ENCODE measurements at regions not wholly inside any gene's neighbourhood (a gene's known extent, or its start where the extent isn't known, plus 50 kb on each side); places are given as distances from the start of the nearest gene placed in this dataset.

GRCh38 chr5:2332521-2332920 lies 419.0 kb downstream of the IRX2 start:
- no peak for DNase-seq
- Histone ChIP-seq H3K9me3 (replicated peaks; ENCODE audit: insufficient read depth, low read length) (no peaks in the 10 kb centered on the region), H3K9me2 (replicated peaks; ENCODE audit: insufficient read depth, low read length) (no peaks in the 10 kb centered on the region), H3K27ac (ENCODE audit: low read length) (no peak overlapping the region), H3K9ac (ENCODE audit: low read length) (no peak overlapping the region), H4K20me1 (ENCODE audit: insufficient read depth, low read length) (no peaks in the 10 kb centered on the region), H2AFZ (ENCODE audit: low read length) (no peak overlapping the region), H3K36me3 (replicated peaks; ENCODE audit: insufficient read depth, low read length) (no peaks in the 10 kb centered on the region), H3K79me2 (ENCODE audit: low read length) (no peaks in the 10 kb centered on the region), H3K4me3 (ENCODE audit: low read length) (no peak overlapping the region), H3K27me3 (replicated peaks; ENCODE audit: insufficient read depth, low read length) (no peaks in the 10 kb centered on the region), H3F3A (ENCODE audit: insufficient read depth, low read length) (no peaks in the 10 kb centered on the region), H3K4me2 (ENCODE audit: low read depth, low read length) (no peak overlapping the region), H3K4me1 (ENCODE audit: low read length) (no peaks in the 10 kb centered on the region)
- TF ChIP-seq EZH2 (optimal IDR thresholded peaks at IDR 0.05; ENCODE audit: low read depth, low read length) (no peak), CTCF (IDR thresholded peaks at IDR 0.05; ENCODE audit: low read length) (no peak), EZH2phosphoT487 (IDR thresholded peaks at IDR 0.05; ENCODE audit: low read length) (no peak)

- Histone ChIP-seq H3K27me3 (replicated peaks; ENCODE audit: insufficient read depth, low read length) (no peaks in the 10 kb centered on the region), H3K27ac (ENCODE audit: low read length) (no peak overlapping the region), H3K79me2 (ENCODE audit: low read length) (no peaks in the 10 kb centered on the region), H3K9me3 (replicated peaks; ENCODE audit: insufficient read depth, low read length) (no peaks in the 10 kb centered on the region), H3K9ac (ENCODE audit: low read length) (no peak overlapping the region), H3K4me2 (ENCODE audit: low read depth, low read length) (no peak overlapping the region), H3K9me2 (replicated peaks; ENCODE audit: insufficient read depth, low read length) (no peaks in the 10 kb centered on the region), H3K4me3 (ENCODE audit: low read length) (no peak overlapping the region), H4K20me1 (ENCODE audit: insufficient read depth, low read length) (no peaks in the 10 kb centered on the region), H3K36me3 (replicated peaks; ENCODE audit: insufficient read depth, low read length) (no peaks in the 10 kb centered on the region), H3K4me1 (ENCODE audit: low read length) (no peaks in the 10 kb centered on the region), H3F3A (ENCODE audit: insufficient read depth, low read length) (no peaks in the 10 kb centered on the region), H2AFZ (ENCODE audit: low read length) (no peak overlapping the region)
- no peak for DNase-seq
- TF ChIP-seq EZH2phosphoT487 (IDR thresholded peaks at IDR 0.05; ENCODE audit: low read length), result no peak
- no peak for TF ChIP-seq EZH2 (optimal IDR thresholded peaks at IDR 0.05; ENCODE audit: low read depth, low read length)
- no peak for TF ChIP-seq CTCF (IDR thresholded peaks at IDR 0.05; ENCODE audit: low read length)
Measured at GRCh38 chr5:2330325-2331130, 420.9 kb downstream of the IRX2 start.

- Histone ChIP-seq H3F3A (ENCODE audit: insufficient read depth, low read length) (no peaks in the 10 kb centered on the region), H3K4me3 (ENCODE audit: low read length) (no peak overlapping the region), H3K27ac (ENCODE audit: low read length) (no peak overlapping the region), H3K79me2 (ENCODE audit: low read length) (no peaks in the 10 kb centered on the region), H3K4me2 (ENCODE audit: low read depth, low read length) (no peak overlapping the region), H3K9ac (ENCODE audit: low read length) (no peak overlapping the region), H4K20me1 (ENCODE audit: insufficient read depth, low read length) (no peaks in the 10 kb centered on the region), H3K9me3 (replicated peaks; ENCODE audit: insufficient read depth, low read length) (no peaks in the 10 kb centered on the region), H3K4me1 (ENCODE audit: low read length) (no peaks in the 10 kb centered on the region), H3K36me3 (replicated peaks; ENCODE audit: insufficient read depth, low read length) (no peaks in the 10 kb centered on the region), H3K27me3 (replicated peaks; ENCODE audit: insufficient read depth, low read length) (no peaks in the 10 kb centered on the region), H2AFZ (ENCODE audit: low read length) (no peak overlapping the region), H3K9me2 (replicated peaks; ENCODE audit: insufficient read depth, low read length) (no peaks in the 10 kb centered on the region)
- TF ChIP-seq CTCF (IDR thresholded peaks at IDR 0.05; ENCODE audit: low read length) (no peak), EZH2phosphoT487 (IDR thresholded peaks at IDR 0.05; ENCODE audit: low read length) (no peak), EZH2 (optimal IDR thresholded peaks at IDR 0.05; ENCODE audit: low read depth, low read length) (no peak)
- DNase-seq, result no peak
Measured at GRCh38 chr5:2329741-2330140, 421.7 kb downstream of the IRX2 start.
